Transverse colon (tissue), 4 donors: ENCODE measurements at regions not wholly inside any gene's neighbourhood (a gene's known extent, or its start where the extent isn't known, plus 50 kb on each side); places are given as distances from the start of the nearest gene placed in this dataset.

Experiments used
- DNase-seq: peaks from one replicate; pipeline ENCODE4 v3.0.0-alpha.2; 2019
- H3K27ac ChIP-seq, 4 donors: fragments of 200-600 bp; sonication (generic); 2 replicates each; pipeline ENCODE4 v1.5.1; 2016 to 2018; ENCODE audit warnings: inconsistent platforms in 4 of 4
- H3K27me3 ChIP-seq: fragments of 200-600 bp; sonication (generic); 2 replicates; pipeline ENCODE4 v1.5.1; 2017; ENCODE audit warnings: inconsistent platforms
- H3K36me3 ChIP-seq, 4 donors: fragments of 200-600 bp; sonication (generic); 2 replicates each; pipeline ENCODE4 v1.5.1; 2017 to 2019; ENCODE audit warnings: inconsistent platforms in 4 of 4
- H3K4me1 ChIP-seq, 4 donors: fragments of 200-600 bp; sonication (generic); 2 replicates each; pipeline ENCODE4 v1.5.1; 2017 to 2020; ENCODE audit warnings: inconsistent platforms in 4 of 4
- H3K4me3 ChIP-seq, 4 donors: fragments of 200-600 bp; sonication (generic); 1 replicate in 1 of 4; 2 replicates in 3 of 4; pipeline versions ENCODE4 v1.5.1 to v1.6.1; 2017 to 2019; ENCODE audit warnings: inconsistent platforms in 4 of 4
- H3K9me3 ChIP-seq, 2 donors: fragments of 200-600 bp; sonication (generic); 2 replicates each; pipeline ENCODE4 v1.5.1; 2017 to 2019; ENCODE audit warnings: inconsistent platforms in 2 of 2
- CTCF ChIP-seq, 5 experiments: fragments of 200-600 bp in 3 of 5; fragments of 450-650 bp in 2 of 5; sonication (generic) in 3 of 5; IDR thresholded peaks; 1 replicate in 2 of 5; 2 replicates in 3 of 5; pipeline ENCODE4 v1.5.1; 2016 to 2017; ENCODE audit warnings: antibody characterized with exemption in 5 of 5, inconsistent platforms in 3 of 5, mild to moderate bottlenecking in 2 of 5, moderate library complexity in 1 of 5
- EP300 ChIP-seq: sonication (generic); formaldehyde crosslinking; IDR thresholded peaks from one replicate; pipeline ENCODE4 v1.6.1; 2017; ENCODE audit warnings: antibody characterized with exemption, low read depth
- POLR2A ChIP-seq: fragments of 450-650 bp; IDR thresholded peaks from one replicate; pipeline ENCODE4 v1.6.1; 2016; ENCODE audit warnings: antibody characterized with exemption, mild to moderate bottlenecking, moderate library complexity
- POLR2AphosphoS5 ChIP-seq, 3 donors: sonication (generic); formaldehyde crosslinking; IDR thresholded peaks; one replicate each; pipeline ENCODE4 v1.6.1; 2016; ENCODE audit warnings: antibody characterized with exemption in 3 of 3
- WGBS, 2 donors: methylation state at CpG; one replicate each; pipeline ENCODE4 v1.1.5; 2018; ENCODE audit warnings: low coverage in 1 of 2; 5-methylcytosine and 5-hydroxymethylcytosine counted together
- in situ Hi-C, 4 donors: fragments of 200-750 bp; cut with MboI; loops; one replicate each; pipeline versions ENCODE4 v1.15.0 to v1.15.1; 2017; ENCODE audit warnings: low sequenced_read_pairs in 3 of 4, low pct_ligation_motif_present in 1 of 4, low pct_unique_long_range_greater_than_20kb in 1 of 4
- intact Hi-C: fragments of 100-400 bp; cut with DNase I; formaldehyde crosslinking; loops from one replicate; pipeline ENCODE4 v1.15.1; 2023; ENCODE audit warnings: low total_unique reads

GRCh38 chr7:10284001-10284400 is 689.7 kb upstream of the PHF14 start:
- Histone ChIP-seq H3K9me3 (no peaks in the 10 kb centered on the region), H3K27me3 (no peaks in the 10 kb centered on the region), H3K4me3 (no peak overlapping the region), H3K27ac (no peak overlapping the region), H3K36me3 (no peaks in the 10 kb centered on the region), H3K4me1 (no peaks in the 10 kb centered on the region)
- TF ChIP-seq POLR2A, result no peak
- TF ChIP-seq CTCF (IDR thresholded peaks at IDR 0.05), result no peak
- no peak for TF ChIP-seq EP300
- no peak for TF ChIP-seq POLR2AphosphoS5 (IDR thresholded peaks at IDR 0.05)
- intact Hi-C loops (no loop called here), in situ Hi-C loops (no loop called here)
- WGBS, 2 donors, result 80 to 85% methylated on average over 1 of the region's 1 CpG
- DNase-seq, result no peak

GRCh38 chr7:10299384-10299783 is 674.3 kb upstream of the PHF14 start:
- Histone ChIP-seq H3K36me3 (no peaks in the 10 kb centered on the region), H3K27ac (no peak overlapping the region), H3K4me3 (no peak overlapping the region), H3K4me1 (no peaks in the 10 kb centered on the region), H3K27me3 (no peaks in the 10 kb centered on the region), H3K9me3 (peaks cover 0 to 3% of the 10 kb centered on the region in 2 donors)
- intact Hi-C loops, result no loop called here
- DNase-seq, result no peak
- 66 to 72% methylated on average over 3 of the region's 3 CpGs for WGBS, 2 donors
- TF ChIP-seq POLR2A, result no peak
- in situ Hi-C loops, result no loop called here

GRCh38 chr7:10300577-10300976 is 673.1 kb upstream of the PHF14 start:
- intact Hi-C loops (no loop called here), in situ Hi-C loops (no loop called here)
- WGBS, 2 donors, result 26 to 30% methylated on average over 5 of the region's 5 CpGs
- no peaks in the 10 kb centered on the region for H3K27me3 ChIP-seq
- no peak overlapping the region for H3K27ac ChIP-seq
- DNase-seq, result no peak
- no peak overlapping the region for H3K4me3 ChIP-seq
- TF ChIP-seq POLR2A, result no peak
- no peak for TF ChIP-seq EP300
- TF ChIP-seq CTCF (IDR thresholded peaks at IDR 0.05), result no peak
- no peak for TF ChIP-seq POLR2AphosphoS5 (IDR thresholded peaks at IDR 0.05)
- H3K9me3 ChIP-seq, result peaks cover 0 to 3% of the 10 kb centered on the region in 2 donors
- H3K4me1 ChIP-seq, result no peaks in the 10 kb centered on the region
- no peaks in the 10 kb centered on the region for H3K36me3 ChIP-seq

GRCh38 chr7:10308276-10308675 is 665.4 kb upstream of the PHF14 start:
- no peaks in the 10 kb centered on the region for H3K4me1 ChIP-seq
- TF ChIP-seq POLR2AphosphoS5 (IDR thresholded peaks at IDR 0.05) (no peak), EP300 (no peak), POLR2A (no peak), CTCF (IDR thresholded peaks at IDR 0.05) (no peak)
- no peaks in the 10 kb centered on the region for H3K27me3 ChIP-seq
- H3K27ac ChIP-seq, result no peak overlapping the region
- in situ Hi-C loops (no loop called here), intact Hi-C loops (no loop called here)
- no peak for DNase-seq
- no peak overlapping the region for H3K4me3 ChIP-seq
- H3K9me3 ChIP-seq, result peaks cover 3 to 4% of the 10 kb centered on the region in 2 donors
- H3K36me3 ChIP-seq, result no peaks in the 10 kb centered on the region

- H3K27me3 ChIP-seq, result no peaks in the 10 kb centered on the region
- intact Hi-C loops (no loop called here), in situ Hi-C loops (no loop called here)
- no peaks in the 10 kb centered on the region for H3K4me1 ChIP-seq
- DNase-seq, result no peak
- H3K4me3 ChIP-seq, result no peak overlapping the region
- H3K36me3 ChIP-seq, result no peaks in the 10 kb centered on the region
- no peak overlapping the region for H3K27ac ChIP-seq
- H3K9me3 ChIP-seq, result peaks cover 0 to 4% of the 10 kb centered on the region in 2 donors
- WGBS, 2 donors, result 94 to 97% methylated on average over 2 of the region's 2 CpGs
- TF ChIP-seq CTCF (IDR thresholded peaks at IDR 0.05) (no peak), POLR2AphosphoS5 (IDR thresholded peaks at IDR 0.05) (no peak), EP300 (no peak), POLR2A (no peak)
Observed at GRCh38 chr7:10312942-10313341, 660.7 kb upstream of the PHF14 start.
